Stimulated activated CD4-positive, alpha-beta T cell treated with anti-CD3 and anti-CD28 coated beads, TNF-alpha, amount 100 ng/mL, for 24 hours (primary cell): ENCODE measurements at regions not wholly inside any gene's neighbourhood (a gene's known extent, or its start where the extent isn't known, plus 50 kb on each side); places are given as distances from the start of the nearest gene placed in this dataset.
A peak's percentile ranks its signal among the peaks of the same experiment; 100 is the strongest.

Source experiments
- DNase-seq, 3 experiments: peaks; one replicate each; pipeline ENCODE4 v3.0.0-alpha.2; 2020; ENCODE audit warnings: low read depth in 3 of 3

DNA sequence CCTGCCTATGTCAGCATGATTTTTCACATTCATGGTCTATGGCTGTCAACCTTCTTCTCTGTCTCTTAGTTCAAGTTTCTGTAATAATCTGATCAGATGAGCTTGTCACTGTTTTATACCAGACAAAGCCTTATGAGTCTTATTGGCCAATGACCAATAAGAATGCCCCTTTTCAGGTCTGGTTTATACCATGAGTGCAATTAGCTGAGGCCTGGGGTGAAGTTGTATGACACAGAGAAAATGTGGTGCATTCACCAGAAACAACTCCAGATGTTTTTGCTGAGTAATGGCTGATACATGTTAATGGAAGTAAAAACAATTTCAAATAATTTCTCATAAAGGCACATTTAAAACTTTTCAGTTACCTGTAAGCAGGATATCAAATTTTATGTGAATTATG, 218.6 kb upstream of the CDH8 start:
- DNase-seq, result no peak

DNA sequence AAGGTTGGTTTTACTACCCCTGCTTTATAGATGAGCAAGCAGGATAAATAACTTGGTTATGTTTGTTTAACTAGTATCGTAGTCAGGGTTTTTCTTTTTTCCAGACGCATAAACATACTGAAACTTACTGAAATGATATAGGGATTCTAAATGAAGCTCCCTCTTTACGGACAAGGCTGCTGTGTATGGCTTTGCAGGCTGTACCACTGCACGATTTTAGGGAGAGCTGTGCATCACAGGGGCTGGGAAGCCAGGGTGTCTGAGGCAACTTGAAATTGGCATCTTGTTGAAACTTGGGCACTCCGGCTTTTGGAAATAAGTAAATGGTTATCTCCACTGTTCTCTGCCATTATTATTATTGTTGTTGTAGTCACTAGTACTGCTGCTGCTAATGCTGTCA, 218.1 kb upstream of the CDH8 start:
- no peak for DNase-seq

DNA sequence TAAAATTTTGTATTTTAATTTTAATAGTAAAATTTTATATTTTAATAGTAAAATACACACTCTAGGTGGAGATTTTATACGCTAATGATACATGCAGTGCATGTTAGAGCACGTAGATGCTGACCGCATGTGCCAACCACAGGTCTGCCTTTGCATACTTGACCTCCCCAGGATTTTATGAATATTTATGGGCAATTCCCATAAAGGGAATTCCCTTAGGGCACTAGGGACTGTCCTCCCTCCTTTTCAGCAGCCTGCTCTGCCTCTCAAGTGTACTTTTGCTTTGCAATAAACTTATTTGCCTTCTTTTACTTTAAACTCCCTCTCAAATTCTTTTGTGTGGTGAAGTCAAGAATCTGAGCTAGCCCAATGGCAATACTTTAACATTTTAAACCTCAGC, 217.7 kb upstream of the CDH8 start:
- DNase-seq, result no peak

DNA sequence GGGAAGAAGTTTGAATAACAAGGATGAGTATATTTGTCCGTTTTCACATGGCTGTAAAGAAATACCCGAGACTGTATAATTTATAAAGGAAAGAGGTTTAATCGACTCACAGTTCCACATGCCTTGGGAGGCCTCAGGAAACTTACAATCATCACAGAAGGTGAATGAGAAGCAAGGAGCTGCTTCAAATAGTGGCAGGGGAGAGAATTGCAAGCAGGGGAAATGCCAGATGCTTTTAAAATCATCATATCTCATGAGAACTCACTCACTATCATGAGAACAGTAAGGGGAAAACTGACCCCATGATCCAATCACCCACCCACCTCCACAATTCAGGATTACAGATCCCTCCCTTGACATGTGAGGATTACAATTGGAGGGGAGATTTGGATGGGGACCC, 212.8 kb upstream of the CDH8 start:
- DNase-seq, result no peak

DNA sequence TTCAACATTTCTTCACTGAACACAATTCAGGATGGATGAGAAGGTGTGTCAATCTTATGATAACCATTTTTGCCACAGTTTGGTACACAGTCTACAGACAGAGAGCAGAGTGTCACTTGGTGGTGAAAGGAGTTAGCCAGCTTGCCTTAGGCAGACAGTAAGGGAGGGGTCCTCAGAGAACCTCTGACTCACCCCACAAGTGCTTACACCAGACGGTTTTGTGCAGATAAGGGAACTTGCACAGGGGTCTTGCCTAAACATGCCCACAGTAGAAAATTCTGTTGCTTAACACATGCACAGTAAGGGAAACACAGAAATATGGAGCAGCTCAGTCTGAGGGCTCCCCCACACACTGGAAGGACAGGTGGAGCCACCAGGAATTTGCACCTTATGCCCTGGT, 204.5 kb upstream of the CDH8 start:
- DNase-seq, result no peak

DNA sequence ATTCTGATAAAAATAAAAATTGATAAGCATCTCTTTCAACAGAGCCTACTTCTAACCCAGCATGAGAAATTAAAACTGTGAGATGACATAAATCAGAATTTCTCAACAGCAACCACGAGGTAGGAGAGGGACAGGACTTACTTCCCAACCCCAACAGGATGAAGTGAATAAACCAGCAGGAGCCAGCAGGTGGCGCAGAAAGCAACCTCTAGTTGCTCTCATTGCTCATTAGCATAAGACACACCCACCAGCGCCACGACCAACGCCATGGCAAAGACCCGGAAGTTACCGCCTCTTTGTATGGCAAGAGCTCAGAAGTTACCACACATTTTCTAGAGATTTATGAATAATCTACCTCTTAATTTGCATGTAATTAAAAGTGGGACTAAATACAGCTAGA, 189.4 kb upstream of the CDH8 start:
- peak in 1 of 3 experiments; percentile 19 for DNase-seq

DNA sequence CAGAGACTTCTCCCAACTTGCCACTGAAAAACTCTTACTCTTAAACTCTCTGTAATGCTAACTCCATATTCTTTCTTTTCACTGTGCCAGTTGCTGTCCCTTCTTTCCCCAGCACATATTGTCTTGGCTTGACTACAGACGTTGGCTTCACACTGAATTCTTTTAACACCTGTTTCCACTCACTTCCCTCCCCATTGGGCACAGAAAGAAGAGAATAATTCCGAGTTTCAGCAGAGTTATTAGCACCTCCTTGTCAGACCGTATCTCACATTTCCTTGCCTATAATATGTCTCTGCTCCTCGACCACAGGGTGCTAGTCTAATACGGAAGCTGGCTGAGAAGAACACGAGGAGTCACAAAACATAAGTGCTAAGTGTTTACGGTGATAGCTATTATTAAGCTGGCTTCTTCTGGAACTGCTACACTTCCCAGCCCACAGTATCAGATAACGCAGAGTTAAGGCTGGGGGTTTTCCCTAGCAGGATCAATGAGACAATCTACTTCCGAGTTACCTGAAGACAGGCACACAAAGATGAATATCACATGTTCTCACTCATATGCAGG, 188.5 kb upstream of the CDH8 start:
- DNase-seq, result no peak

DNA sequence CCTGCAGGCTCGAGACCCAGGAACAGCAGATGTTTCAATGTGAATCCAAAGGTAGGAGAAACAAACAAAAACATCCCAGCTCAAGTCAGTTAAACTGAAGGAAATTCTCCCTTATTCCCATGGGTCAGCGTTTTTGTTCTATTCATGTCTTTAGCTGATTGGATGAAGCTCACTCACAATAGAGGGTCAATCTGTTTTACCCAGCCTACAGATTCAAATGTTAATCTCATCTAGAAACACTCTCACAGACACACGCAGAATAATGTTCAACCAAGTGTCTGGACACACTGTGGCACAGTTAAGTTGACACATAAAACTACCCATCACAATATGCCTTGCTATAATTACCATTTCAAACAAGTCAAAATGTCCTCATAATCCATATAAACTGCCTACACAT, 180.6 kb upstream of the CDH8 start:
- DNase-seq, result no peak

DNA sequence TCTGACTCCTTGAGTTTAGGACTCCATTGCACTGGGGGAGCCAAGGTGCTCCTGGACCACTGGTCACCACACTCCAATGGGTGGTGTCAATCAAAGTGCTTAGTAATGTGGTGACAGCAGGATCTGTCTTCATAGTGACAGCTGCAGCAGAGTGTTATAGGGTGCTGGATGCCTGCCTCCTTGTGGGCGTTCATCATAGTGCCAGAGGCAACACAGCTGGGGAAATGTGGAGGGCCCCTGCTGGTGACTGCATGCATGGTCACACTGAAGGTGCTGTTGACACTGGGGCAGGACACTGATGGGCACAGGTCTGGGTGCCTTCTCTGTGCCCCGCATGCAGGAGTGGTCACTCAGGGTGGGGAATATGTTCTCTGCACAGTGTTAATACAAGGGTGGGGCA, 177.5 kb upstream of the CDH8 start:
- DNase-seq, result no peak

DNA sequence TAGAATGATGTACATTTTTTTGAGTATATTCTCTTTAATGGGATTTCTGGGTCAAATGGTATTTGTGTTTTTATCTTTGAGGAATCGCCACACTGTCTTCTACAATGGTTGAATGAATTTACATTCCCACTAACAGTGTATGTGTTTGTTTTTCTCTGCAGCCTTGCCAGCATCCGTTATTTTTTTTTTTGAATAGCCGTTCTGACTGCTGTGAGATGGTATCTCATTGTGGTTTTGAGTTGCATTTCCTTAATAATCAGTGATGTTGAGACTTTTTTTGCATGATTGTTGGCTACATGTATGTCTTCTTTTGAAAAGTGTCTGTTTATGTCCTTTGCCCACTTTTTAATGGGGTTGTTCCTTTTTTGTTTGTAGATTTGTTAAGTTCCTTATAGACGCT, 172.7 kb upstream of the CDH8 start:
- DNase-seq, result no peak

DNA sequence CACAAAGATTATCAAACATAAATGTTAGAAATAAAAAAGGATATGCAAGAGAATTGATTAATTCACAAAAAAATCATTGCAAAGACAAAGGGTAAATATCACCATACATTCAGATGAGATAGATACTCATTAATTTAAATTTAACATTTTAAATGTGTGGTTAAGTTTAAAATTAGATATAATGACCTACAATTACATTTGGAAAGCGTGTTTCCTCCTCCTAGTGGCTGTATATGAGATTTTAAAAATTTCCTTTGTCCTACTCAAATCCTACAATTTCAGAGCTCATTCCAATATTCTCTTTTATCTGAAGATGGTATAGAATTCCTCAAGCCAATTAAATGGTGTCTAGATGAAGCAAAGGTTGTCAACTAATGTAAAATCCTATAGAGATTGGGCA, 169.2 kb upstream of the CDH8 start:
- no peak for DNase-seq

DNA sequence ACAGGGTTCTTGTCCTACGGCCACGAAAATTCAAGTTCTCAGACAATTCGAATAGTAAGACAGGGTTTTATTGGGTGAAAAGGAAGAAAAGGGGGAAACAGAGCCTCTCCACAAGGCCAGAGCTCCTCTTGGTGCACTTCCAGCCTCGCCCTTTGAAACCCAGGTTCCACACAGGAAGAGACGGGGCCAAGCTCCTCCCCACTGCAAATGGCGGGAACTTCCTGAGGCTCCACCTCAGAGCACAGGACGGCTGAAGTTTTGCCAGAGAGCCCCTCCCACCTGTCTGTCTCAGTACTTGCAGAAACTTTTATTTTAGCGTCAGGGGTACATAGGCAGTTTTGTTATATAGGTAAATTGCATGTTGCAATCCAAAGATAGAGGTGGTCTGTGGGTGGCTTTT, 165.7 kb upstream of the CDH8 start:
- DNase-seq, result no peak

DNA sequence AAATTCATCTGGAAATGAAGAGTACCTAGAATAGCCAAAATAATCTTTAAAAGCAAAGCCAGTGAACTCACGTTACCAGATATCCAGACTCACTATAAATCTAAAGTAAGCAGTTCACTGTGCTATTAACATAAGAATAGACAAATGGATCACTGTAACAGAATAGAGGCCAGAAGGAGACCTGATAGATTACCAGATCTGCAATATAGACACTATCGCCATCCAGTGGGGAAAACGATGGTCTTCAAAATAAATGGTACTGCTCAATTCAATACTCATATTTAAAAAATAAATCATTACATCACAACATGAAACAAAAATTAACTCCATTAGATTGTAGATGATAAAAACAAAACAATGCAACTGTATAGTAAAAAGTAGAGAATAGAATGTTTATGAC, 158.6 kb upstream of the CDH8 start:
- DNase-seq, result no peak

DNA sequence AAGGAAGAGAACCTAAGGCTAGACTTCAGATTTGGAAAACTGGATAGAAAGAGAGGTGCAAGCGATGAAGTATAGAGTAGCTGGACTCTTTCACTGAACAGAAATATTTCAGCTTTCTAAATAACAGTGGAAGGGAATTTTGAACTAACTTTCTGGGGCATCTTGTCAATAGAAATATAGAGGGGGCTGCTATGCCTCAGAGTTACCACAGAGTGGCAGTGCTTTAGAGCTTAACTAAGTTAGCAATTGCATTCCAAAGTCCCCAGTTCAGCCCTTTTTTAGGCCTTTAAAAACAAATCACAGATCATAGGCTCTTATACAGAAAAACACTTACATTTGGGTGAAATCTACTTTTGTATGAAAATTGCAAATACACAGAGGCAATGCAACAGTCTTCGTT, 154.2 kb upstream of the CDH8 start:
- no peak for DNase-seq

DNA sequence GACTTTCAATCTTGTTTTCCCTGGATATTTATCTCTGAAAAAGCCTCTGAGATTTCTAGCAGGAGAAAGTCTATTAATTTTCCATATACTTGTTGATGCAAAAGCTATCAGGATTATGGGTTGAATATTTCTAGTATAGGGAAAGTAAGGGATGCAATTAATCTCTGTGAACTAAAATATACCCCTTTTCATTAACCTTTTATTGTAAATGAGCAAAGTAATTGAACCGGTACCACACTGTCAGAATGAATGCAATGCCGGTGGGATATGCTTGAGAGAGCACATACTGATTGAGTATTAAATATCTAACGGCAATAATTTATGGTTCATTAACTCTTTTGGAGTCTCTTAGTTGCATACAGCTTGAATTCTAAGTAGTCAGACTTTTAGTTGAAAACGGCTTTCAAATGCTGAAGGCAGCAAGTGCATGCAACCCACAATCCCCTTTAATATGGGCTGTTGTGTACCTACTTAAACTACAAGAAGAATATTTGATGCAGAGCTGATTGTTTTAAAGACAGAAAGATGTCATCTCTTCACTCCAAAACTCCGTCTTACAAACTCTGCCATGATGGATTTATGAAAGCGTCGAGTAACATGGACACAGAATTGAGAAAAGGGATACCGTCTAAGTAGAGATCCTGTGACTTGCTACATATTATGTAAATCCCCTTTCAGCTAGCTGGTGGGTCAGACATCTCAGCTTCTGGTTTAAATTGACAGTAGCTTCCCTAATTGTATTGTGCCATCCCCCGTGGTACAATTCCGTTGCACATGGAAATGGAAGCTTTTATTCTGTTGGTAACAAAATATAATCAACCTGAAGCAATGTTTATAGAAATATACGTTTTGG, 141.3 kb upstream of the CDH8 start:
- DNase-seq, result no peak

DNA sequence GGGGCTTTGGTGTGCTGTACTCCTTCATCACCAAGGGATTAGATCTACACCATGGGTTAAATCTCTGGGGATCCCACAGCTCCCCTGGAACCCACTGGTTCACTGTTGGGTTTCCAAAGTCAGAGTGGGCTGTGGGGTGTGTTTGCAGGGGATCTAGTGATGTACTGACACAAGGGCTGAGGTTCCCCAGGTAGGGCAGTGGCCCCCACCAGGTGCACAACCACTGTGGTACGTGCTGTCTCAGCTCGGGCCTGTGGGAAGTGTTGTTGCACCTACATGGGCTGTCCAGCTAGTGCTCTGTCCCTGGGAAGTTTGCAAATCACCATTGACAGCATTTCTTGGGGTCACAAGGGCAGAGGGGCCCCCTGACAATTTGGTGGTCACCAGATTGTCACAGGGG, 134.4 kb upstream of the CDH8 start:
- no peak for DNase-seq

DNA sequence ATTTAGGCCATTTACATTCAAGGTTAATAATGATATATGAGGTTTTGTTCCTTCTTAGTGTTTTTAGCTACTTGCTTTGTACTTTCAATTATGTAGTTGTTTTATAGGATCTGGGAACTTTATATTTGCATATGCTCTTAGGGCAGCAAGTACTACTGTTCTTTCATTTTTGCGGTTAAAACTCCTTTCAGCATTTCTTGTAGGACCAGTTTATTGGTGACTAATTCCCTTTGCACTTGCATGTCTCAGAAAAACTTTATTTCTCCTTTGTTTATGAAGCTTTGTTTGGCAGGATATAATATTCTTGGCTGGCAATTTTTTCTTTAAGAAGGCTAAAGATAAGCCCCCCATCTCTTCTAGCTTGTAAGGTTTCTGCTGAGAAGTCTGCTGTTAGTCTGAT, 131.3 kb upstream of the CDH8 start:
- no peak for DNase-seq

DNA sequence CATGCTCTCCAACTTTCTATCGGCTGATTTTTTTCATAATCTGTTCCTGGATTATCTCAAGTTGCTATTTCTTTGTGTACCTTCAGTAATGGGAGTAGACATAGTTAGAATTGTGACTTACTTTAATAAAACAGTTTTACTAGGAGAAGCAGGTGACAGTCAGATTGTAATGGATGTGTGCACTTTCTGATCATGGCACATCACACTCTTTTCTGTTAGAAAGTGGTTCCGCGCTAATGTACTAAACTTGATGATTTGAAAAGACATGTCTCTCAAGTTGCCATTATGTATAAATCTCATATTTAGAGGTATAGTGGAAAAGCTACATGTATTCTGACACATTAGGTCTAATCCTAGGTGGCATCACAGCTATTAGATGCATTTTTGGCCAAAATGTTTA, 121.3 kb upstream of the CDH8 start:
- no peak for DNase-seq

DNA sequence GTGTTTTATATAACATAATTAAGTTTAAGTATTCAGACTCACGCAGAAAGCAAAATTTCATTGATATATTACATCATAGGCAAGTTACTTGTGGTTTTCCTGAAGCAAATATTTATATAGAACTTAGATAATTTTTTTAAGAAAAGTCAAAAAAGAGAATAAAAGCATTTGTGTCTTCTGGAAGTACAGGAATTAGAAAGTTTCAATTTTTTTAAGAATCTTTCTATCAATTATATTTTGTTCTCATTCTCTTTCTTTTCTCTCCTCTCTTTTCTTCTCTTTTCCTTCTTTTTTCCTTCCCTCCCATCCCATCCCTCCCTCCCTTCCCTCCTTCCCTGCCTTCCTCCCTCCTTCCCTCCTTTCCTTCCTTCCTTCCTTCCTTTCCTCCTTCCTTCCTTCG, 120.7 kb upstream of the CDH8 start:
- DNase-seq, result no peak

DNA sequence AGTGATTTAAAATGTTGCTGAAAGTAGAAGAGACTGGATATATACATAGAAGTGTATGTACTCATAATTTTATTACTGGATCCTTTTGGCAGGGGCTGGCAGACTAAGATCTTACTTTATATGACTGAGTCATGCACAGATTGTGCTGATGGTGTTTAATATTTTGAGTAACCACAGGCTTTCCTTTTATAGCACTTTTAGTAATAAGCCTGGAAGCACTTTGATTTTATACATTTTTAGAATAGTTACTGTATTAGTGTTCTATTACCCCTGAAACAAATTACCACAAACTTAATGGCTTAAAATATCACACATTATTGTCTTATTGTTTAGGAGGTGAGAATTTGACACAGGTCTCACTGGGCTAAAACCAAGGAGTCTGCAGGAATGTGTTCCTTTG, 113.4 kb upstream of the CDH8 start:
- DNase-seq, result no peak

DNA sequence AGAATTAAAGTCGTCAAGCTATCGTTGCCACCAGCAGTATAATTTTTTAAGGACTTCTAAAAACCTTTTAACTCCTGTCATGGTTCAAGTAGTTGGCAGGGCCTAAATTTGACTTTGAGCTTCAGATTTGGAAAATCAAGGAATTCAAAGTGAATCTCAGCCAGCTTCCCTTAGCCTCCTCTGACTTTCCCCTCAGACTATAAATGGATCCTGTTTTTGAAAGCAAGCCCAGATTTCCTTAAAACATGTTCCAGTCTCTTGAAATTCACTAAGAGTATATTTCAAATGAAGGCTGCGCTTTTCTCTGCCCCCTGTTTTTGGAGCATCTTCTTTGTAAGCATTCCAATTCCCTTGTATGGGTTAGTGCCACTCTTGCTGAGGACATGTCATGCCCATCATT, 101.8 kb upstream of the CDH8 start:
- DNase-seq, result no peak

DNA sequence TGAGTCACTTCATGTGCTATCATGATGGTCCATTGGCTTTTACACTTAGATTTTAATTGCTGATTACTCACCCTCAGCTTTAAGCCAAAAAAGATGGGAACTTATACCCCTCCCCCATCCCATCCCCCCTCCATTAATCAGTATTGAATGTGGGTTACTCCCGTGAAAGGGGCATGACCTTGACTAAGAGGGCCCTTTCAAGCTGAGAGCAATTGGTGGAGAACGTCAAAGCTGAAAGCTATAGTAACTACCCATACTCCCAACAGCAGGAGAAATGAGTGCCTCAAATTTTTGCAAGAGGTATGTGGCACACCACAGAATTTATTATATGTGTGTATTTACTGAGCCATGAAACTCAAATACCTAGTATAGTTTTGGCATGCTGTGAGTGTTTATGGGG, 99.7 kb upstream of the CDH8 start:
- DNase-seq, result no peak

DNA sequence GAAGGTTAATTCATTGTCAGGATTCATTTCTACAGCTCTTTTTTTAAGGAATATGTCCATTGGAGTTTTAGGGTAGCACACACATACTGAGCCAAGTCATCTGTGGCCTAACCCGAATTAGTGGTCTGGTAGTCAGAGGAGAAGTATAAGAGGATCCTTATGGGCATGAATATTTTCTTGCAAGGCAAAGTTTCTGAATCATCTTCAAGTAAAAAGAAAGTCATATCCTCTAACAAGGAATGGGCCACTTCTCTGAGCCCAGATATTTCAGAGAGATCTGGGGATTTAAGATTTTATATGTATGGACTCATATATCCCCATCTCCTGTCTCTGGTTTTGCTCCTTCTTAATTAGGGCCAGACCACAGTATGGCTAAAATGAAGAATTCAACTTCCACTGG, 99.2 kb upstream of the CDH8 start:
- no peak for DNase-seq

DNA sequence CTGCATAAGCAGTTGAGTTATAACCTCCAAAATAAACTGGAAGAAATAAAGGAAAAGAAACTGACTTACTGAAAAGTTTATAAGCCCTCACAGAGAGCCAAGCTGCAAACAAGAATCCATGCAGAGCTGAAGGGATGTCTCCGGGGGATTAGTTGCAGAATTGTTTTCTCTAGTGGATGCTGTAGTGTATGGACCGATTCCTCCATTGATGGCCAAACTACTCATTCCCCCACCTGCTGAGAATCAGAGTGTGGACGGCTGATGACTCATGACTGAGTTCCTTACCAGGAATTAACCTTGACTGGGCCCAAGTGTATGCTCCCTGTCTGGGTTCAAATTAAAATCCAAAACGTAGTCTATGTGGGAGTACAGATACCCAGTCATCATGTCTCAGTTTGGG, 93.9 kb upstream of the CDH8 start:
- no peak for DNase-seq
